ENCODE measurements at regions not wholly inside any gene's neighbourhood (a gene's known extent, or its start where the extent isn't known, plus 50 kb on each side); places are given as distances from the start of the nearest gene placed in this dataset.
"Not testable (repeated sequence)": the region's sequence is repeated elsewhere in the genome, so short reads cannot be mapped to it uniquely, and the experiment has no call there.

GRCh38 chr1:182331387-182331786 lies 60.2 kb downstream of the GLUL start:
- H3K9me3 Mint-ChIP-seq = no peaks in the 10 kb centered on the region
- H3K4me3 Mint-ChIP-seq = no peak overlapping the region
- H3K4me1 Mint-ChIP-seq = peaks cover 14% of the 10 kb centered on the region
- no peaks in the 10 kb centered on the region for H3K36me3 Mint-ChIP-seq
- H3K27ac Mint-ChIP-seq = no peak overlapping the region
- ATAC-seq = peak; percentile 73
- H3K27me3 Mint-ChIP-seq = peaks cover 19% of the 10 kb centered on the region

- peaks cover 14% of the 10 kb centered on the region for H3K4me1 Mint-ChIP-seq
- no peak overlapping the region for H3K27ac Mint-ChIP-seq
- no peak for ATAC-seq
- no peak overlapping the region for H3K4me3 Mint-ChIP-seq
- H3K27me3 Mint-ChIP-seq = peaks cover 9% of the 10 kb centered on the region
- H3K9me3 Mint-ChIP-seq = no peaks in the 10 kb centered on the region
- no peaks in the 10 kb centered on the region for H3K36me3 Mint-ChIP-seq
These were observed 61.3 kb downstream of the GLUL start for GRCh38 chr1:182330303-182330702.

DNA sequence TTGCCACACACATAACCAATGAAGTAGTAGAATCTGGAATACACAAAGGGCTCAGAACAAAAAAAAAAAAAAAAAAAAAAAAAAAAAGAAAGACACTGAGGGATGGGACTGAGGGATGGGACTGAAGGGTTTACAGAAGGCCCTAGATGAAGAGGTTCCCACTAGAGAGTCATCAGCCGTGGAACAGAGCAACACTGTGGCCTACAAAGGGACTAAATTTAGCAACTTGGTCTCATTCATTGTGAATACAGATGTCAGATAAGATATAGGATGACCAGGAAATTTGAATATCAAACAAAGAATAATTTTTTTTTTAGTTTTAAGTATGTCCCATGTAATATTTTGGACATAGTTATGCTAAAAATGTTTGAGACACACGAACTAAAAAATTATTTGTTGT lies 62.1 kb downstream of the GLUL start:
- peaks cover 14% of the 10 kb centered on the region for H3K4me1 Mint-ChIP-seq
- no peak overlapping the region for H3K27ac Mint-ChIP-seq
- peaks cover 2% of the 10 kb centered on the region for H3K27me3 Mint-ChIP-seq
- H3K4me3 Mint-ChIP-seq = no peak overlapping the region
- no peaks in the 10 kb centered on the region for H3K9me3 Mint-ChIP-seq
- no peak for ATAC-seq
- no peaks in the 10 kb centered on the region for H3K36me3 Mint-ChIP-seq

GRCh38 chr1:182328591-182328990 lies 63.0 kb downstream of the GLUL start:
- peaks cover 14% of the 10 kb centered on the region for H3K4me1 Mint-ChIP-seq
- no peaks in the 10 kb centered on the region for H3K36me3 Mint-ChIP-seq
- H3K27ac Mint-ChIP-seq = no peak overlapping the region
- no peaks in the 10 kb centered on the region for H3K9me3 Mint-ChIP-seq
- no peak for ATAC-seq
- H3K4me3 Mint-ChIP-seq = no peak overlapping the region
- no peaks in the 10 kb centered on the region for H3K27me3 Mint-ChIP-seq

DNA sequence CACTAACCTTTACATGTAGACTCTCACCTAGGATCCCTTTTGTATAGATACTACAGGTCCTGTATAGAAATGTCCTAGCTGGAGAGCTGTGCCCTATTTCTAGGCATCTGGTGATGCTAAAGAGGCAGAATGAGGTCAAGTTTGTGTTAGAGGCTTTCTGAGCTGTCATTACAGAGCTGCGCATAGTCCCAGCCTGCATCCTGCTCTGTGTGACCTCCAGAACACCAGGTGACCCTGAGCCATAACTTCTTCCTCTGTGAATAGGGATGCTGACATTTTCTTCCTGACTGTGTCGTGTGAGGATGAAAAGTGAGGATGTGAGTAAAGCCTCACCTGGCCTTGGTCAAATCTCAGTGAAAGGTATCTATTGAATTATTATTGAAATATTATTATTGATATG lies 66.3 kb downstream of the GLUL start:
- H3K4me3 Mint-ChIP-seq = no peak overlapping the region
- no peaks in the 10 kb centered on the region for H3K36me3 Mint-ChIP-seq
- H3K4me1 Mint-ChIP-seq = no peaks in the 10 kb centered on the region
- no peaks in the 10 kb centered on the region for H3K27me3 Mint-ChIP-seq
- ATAC-seq = no peak
- no peaks in the 10 kb centered on the region for H3K9me3 Mint-ChIP-seq
- H3K27ac Mint-ChIP-seq = no peak overlapping the region

DNA sequence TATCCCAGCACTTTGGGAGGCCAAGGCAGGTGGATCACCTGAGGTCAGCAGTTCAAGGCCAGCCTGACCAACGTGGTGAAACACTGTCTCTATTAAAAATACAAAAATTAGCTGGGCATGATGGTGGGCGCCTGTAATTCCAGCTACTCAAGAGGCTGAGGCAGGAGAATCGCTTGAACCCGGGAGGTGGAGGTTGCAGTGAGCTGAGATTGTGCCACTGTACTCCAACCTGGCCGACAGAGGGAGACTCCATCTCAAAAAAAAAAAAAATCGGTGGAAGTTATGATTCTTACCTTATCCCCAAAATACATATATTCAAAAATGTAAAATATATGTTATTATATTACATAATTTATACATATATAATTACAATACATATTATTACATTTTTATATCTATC lies 70.1 kb downstream of the GLUL start:
- H3K36me3 Mint-ChIP-seq, H3K27ac Mint-ChIP-seq, H3K4me3 Mint-ChIP-seq, H3K27me3 Mint-ChIP-seq, H3K9me3 Mint-ChIP-seq, H3K4me1 Mint-ChIP-seq, ATAC-seq: not testable (repeated sequence)

DNA sequence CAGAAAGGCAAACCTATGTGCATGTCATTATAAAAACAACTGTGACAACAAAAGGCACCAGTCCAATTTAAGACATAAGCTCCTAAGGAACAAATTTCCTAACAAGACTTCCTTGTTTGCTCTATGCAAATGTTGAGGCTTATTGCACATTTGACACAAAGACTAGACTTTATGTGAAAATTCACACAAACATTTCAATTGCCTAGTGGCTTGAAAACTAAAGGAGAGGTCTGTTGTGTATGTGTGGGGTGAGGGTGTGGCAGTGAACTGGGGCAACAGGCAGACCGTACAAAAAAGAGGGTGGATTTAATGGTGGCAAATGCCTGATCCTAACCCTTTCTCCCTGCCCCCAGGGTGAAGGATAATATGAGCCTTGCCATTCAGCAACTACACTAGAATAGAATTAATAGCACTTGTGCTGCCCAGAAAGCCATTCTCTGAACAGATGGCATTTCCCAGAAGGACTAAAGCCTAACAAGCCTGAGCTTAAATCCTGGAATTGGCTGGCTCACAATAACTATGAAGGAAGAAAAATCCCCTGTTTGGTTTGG lies 73.9 kb downstream of the GLUL start:
- H3K36me3 Mint-ChIP-seq = no peaks in the 10 kb centered on the region

DNA sequence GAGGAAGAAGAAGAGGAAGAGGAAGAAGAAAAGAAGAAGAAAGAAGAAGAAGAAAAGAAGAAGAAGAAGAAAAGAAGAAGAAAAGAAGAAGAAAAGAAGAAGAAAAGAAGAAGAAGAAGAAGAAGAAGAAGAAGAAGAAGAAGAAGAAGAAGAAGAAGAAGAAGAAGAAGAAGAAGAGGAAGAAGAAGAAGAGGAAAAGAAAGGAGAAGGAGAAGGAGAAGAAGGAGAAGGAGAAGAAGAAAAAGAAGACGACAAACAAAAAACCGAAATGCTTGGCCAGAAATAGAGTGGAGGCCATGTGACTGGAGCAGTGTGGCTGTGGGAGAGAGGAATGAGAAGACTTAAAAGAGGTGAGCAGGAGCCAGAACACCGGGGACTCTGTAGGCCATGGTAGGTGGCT lies 75.1 kb downstream of the GLUL start:
- not testable (repeated sequence) for H3K4me3 Mint-ChIP-seq, H3K36me3 Mint-ChIP-seq, H3K27ac Mint-ChIP-seq, H3K9me3 Mint-ChIP-seq, H3K4me1 Mint-ChIP-seq, ATAC-seq
- H3K27me3 Mint-ChIP-seq = peaks cover 18% of the 10 kb centered on the region

More for the DNA sequence above, 73.9 kb downstream of the GLUL start:
- Mint-ChIP-seq H3K27ac (no peak overlapping the region), H3K27me3 (peaks cover 10% of the 10 kb centered on the region), H3K9me3 (no peaks in the 10 kb centered on the region), H3K4me1 (no peaks in the 10 kb centered on the region), H3K4me3 (no peak overlapping the region)
- ATAC-seq = no peak

DNA sequence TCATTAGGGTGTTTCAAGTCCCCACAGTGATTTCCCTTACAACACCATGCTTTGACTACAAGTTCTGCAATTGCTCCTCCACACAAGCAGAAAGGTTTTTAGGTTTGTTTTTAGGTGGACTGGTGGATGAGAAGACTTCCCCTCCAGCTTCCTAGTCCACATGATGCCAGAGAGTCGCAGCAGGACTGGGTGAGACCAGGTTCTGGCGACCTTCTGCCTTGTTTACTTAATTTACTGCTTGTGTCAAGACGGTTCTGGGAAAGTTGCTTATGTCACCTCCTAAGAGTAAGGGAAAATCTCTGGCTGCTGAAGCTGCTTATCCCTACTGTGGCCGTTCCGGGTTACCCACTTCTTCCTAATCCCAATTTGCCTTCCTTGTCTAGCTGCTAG lies 76.4 kb downstream of the GLUL start:
- H3K4me1 Mint-ChIP-seq = no peaks in the 10 kb centered on the region
- H3K36me3 Mint-ChIP-seq = no peaks in the 10 kb centered on the region
- no peak overlapping the region for H3K27ac Mint-ChIP-seq
- ATAC-seq = no peak
- peaks cover 18% of the 10 kb centered on the region for H3K27me3 Mint-ChIP-seq
- no peaks in the 10 kb centered on the region for H3K9me3 Mint-ChIP-seq
- H3K4me3 Mint-ChIP-seq = no peak overlapping the region

- H3K4me3 Mint-ChIP-seq = no peak overlapping the region
- peaks cover 18% of the 10 kb centered on the region for H3K27me3 Mint-ChIP-seq
- ATAC-seq = no peak
- H3K9me3 Mint-ChIP-seq = no peaks in the 10 kb centered on the region
- H3K4me1 Mint-ChIP-seq = no peaks in the 10 kb centered on the region
- H3K36me3 Mint-ChIP-seq = no peaks in the 10 kb centered on the region
- no peak overlapping the region for H3K27ac Mint-ChIP-seq
These were observed 81.8 kb downstream of the GLUL start for GRCh38 chr1:182309631-182310351.

DNA sequence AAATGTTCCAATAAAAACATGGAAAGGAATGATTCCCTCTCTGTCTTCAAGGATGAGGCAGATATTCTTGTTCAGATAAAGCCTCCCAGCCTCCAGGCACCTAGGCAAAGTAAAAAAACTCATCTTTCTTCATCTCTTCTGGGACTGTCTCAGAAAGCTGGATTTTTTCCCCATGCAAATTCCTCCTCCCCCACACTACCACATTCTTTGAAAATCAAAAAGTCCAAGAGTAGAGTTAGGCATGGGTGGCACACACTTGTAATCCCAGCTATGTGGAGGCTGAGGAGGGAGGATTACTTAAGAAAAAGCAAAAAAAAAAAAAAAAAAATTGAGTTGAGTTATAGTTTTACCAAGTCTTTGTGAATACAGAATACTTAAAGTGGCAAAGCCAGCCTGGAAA lies 82.8 kb downstream of the GLUL start:
- H3K27me3 Mint-ChIP-seq = peaks cover 18% of the 10 kb centered on the region
- no peaks in the 10 kb centered on the region for H3K4me1 Mint-ChIP-seq
- no peaks in the 10 kb centered on the region for H3K9me3 Mint-ChIP-seq
- H3K4me3 Mint-ChIP-seq = no peak overlapping the region
- H3K27ac Mint-ChIP-seq = no peak overlapping the region
- H3K36me3 Mint-ChIP-seq = no peaks in the 10 kb centered on the region
- ATAC-seq = no peak

DNA sequence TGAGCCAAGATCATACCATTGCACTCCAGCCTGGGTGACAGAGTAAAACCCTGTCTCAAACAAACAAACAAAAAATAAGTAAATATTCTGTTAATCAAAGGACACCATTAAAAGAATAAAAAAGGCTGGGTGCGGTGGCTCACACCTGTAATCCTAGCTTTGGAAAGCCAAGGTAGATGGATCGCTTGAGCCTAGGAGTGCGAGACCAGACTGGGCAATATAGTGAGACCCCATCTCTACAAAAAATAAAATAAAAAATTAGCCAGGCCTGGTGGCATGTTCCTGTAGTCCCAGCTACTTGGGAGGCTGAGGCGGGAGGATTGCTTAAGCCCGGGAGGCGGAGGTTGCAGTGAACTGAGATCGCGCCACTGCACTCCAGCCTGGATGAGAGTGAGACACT lies 84.1 kb downstream of the GLUL start:
- H3K4me1 Mint-ChIP-seq, H3K27me3 Mint-ChIP-seq, H3K9me3 Mint-ChIP-seq, H3K36me3 Mint-ChIP-seq, H3K27ac Mint-ChIP-seq, ATAC-seq, H3K4me3 Mint-ChIP-seq: not testable (repeated sequence)

DNA sequence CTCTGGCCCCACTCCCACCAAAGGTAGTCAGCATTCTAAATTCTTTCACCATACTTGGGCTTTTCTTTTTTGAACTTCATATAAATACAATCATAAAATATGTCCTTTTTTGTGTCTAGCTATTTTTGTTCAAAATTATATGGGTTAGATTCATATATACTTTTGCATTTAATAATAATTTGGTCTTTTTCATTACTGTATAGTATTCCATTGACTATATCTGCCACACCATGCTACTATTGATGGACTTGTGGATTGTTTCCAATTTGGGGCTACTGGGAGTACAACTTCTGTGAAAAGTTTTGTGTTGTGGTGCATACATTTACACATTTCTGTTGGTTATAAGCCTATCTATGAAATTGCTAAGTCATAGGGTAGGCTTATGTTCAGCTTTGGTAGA lies 85.7 kb downstream of the GLUL start:
- no peak for ATAC-seq
- no peaks in the 10 kb centered on the region for H3K36me3 Mint-ChIP-seq
- H3K9me3 Mint-ChIP-seq = no peaks in the 10 kb centered on the region
- H3K4me1 Mint-ChIP-seq = no peaks in the 10 kb centered on the region
- no peaks in the 10 kb centered on the region for H3K27me3 Mint-ChIP-seq
- no peak overlapping the region for H3K27ac Mint-ChIP-seq
- H3K4me3 Mint-ChIP-seq = no peak overlapping the region

DNA sequence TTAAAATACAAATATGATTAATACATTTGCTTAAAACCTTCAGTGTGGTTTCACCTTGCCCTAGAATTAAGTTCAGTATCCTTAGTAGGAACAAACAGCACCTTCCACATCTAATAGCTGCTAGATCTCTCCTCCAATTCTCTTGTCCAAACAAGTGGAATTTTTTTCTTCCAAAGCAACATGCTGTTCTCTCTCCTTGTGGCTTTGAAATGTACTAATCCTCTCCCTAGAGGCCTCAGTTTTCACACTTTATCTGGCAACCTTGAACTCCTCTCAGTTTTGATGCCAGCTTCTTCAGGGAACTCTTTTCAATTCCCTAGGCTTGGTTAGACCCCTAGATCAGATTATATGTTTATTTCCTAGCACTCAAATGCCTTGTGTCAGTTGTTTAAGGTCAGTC lies 87.0 kb downstream of the GLUL start:
- H3K4me3 Mint-ChIP-seq = no peak overlapping the region
- no peaks in the 10 kb centered on the region for H3K4me1 Mint-ChIP-seq
- H3K27ac Mint-ChIP-seq = no peak overlapping the region
- no peaks in the 10 kb centered on the region for H3K36me3 Mint-ChIP-seq
- no peaks in the 10 kb centered on the region for H3K9me3 Mint-ChIP-seq
- no peak for ATAC-seq
- H3K27me3 Mint-ChIP-seq = peaks cover 7% of the 10 kb centered on the region

DNA sequence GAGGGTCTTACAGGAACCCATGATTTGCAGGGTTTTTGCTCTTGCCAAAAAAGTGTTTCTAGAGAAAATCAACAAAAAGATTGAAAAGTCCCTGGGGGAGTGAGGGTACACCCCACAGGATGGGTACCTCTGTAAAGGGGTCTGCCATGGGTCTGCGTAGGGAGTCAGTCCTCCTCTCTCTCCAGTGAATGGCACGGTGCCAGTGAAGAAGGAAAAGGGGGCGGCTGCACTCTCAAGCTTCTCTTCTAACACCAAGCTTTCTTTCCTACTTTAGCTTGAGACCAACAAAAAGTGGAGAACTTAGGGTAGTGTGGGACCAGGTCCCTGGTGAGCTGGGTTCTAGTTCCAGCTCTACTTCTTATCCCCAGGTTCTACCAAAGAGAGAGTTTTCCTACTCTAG lies 87.4 kb downstream of the GLUL start:
- Mint-ChIP-seq H3K36me3 (no peaks in the 10 kb centered on the region), H3K4me3 (no peak overlapping the region), H3K27ac (no peak overlapping the region), H3K27me3 (peaks cover 11% of the 10 kb centered on the region), H3K9me3 (no peaks in the 10 kb centered on the region), H3K4me1 (no peaks in the 10 kb centered on the region)
- no peak for ATAC-seq

- peaks cover 12% of the 10 kb centered on the region for H3K27me3 Mint-ChIP-seq
- ATAC-seq = no peak
- no peak overlapping the region for H3K4me3 Mint-ChIP-seq
- H3K4me1 Mint-ChIP-seq = no peaks in the 10 kb centered on the region
- H3K36me3 Mint-ChIP-seq = no peaks in the 10 kb centered on the region
- H3K27ac Mint-ChIP-seq = no peak overlapping the region
- no peaks in the 10 kb centered on the region for H3K9me3 Mint-ChIP-seq
These were observed 87.8 kb downstream of the GLUL start for GRCh38 chr1:182303778-182304177.
